Upper lobe of left lung (tissue), 4 donors: ENCODE measurements at regions not wholly inside any gene's neighbourhood (a gene's known extent, or its start where the extent isn't known, plus 50 kb on each side); places are given as distances from the start of the nearest gene placed in this dataset.

ENCODE experiments used
- CTCF ChIP-seq, 6 experiments: fragments of 450-650 bp in 4 of 6; fragments of 200-600 bp in 2 of 6; sonication (generic) in 2 of 6; IDR thresholded peaks; one replicate each; pipeline ENCODE4 v1.5.1; 2016 to 2019; ENCODE audit warnings: antibody characterized with exemption in 6 of 6
- POLR2A ChIP-seq, 4 donors: fragments of 450-650 bp; IDR thresholded peaks; one replicate each; pipeline ENCODE4 v1.5.1; 2016 to 2017; ENCODE audit warnings: antibody characterized with exemption in 4 of 4, mild to moderate bottlenecking in 2 of 4
- POLR2AphosphoS5 ChIP-seq, 2 donors: sonication (generic); formaldehyde crosslinking; IDR thresholded peaks; one replicate each; pipeline ENCODE4 v1.5.1; 2017; ENCODE audit warnings: antibody characterized with exemption in 2 of 2

- TF ChIP-seq CTCF (IDR thresholded peaks at IDR 0.05): no peak
- no peak for TF ChIP-seq POLR2AphosphoS5 (IDR thresholded peaks at IDR 0.05)
- TF ChIP-seq POLR2A (IDR thresholded peaks at IDR 0.05): no peak
Measured at GRCh38 chr18:71249791-71250190, 960.9 kb downstream of the SOCS6 start.
